ENCODE measurements at regions not wholly inside any gene's neighbourhood (a gene's known extent, or its start where the extent isn't known, plus 50 kb on each side); places are given as distances from the start of the nearest gene placed in this dataset.
"Not testable (repeated sequence)": the region's sequence is repeated elsewhere in the genome, so short reads cannot be mapped to it uniquely, and the experiment has no call there.

DNA sequence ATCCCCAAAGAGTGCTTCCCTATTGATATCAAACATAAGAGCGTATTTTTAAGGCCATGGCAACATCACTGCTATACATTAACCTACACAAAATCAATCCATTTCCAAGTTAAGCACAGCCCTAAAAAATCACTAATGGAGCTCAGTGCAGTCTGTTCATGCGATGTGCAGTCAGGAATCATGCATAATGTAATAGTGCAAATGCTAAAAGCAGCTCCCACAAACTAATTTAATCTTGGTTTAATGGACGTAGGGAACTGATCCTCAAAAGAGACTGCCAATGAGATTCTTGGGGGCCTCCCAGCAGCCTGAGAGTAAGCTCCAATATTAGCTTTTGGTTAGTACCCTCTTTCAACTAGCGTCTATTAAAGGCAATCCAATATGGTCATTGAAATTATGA, 245.9 kb downstream of the TOX3 start:
- TF ChIP-seq, protein P1, sequence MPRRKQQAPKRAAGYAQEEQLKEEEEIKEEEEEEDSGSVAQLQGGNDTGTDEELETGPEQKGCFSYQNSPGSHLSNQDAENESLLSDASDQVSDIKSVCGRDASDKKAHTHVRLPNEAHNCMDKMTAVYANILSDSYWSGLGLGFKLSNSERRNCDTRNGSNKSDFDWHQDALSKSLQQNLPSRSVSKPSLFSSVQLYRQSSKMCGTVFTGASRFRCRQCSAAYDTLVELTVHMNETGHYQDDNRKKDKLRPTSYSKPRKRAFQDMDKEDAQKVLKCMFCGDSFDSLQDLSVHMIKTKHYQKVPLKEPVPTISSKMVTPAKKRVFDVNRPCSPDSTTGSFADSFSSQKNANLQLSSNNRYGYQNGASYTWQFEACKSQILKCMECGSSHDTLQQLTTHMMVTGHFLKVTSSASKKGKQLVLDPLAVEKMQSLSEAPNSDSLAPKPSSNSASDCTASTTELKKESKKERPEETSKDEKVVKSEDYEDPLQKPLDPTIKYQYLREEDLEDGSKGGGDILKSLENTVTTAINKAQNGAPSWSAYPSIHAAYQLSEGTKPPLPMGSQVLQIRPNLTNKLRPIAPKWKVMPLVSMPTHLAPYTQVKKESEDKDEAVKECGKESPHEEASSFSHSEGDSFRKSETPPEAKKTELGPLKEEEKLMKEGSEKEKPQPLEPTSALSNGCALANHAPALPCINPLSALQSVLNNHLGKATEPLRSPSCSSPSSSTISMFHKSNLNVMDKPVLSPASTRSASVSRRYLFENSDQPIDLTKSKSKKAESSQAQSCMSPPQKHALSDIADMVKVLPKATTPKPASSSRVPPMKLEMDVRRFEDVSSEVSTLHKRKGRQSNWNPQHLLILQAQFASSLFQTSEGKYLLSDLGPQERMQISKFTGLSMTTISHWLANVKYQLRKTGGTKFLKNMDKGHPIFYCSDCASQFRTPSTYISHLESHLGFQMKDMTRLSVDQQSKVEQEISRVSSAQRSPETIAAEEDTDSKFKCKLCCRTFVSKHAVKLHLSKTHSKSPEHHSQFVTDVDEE (CRISPR knock-in tag; IDR thresholded peaks at IDR 0.05): no peak
- TF ChIP-seq PPARA (CRISPR knock-in tag; IDR thresholded peaks at IDR 0.05; ENCODE audit: borderline replicate concordance) (no peak), ZFP3 (CRISPR knock-in tag; IDR thresholded peaks at IDR 0.05) (no peak), ARNTL (CRISPR knock-in tag; IDR thresholded peaks at IDR 0.05; ENCODE audit: borderline replicate concordance, low read depth) (no peak), BACH2 (CRISPR knock-in tag; IDR thresholded peaks at IDR 0.05; ENCODE audit: borderline replicate concordance) (no peak), ESRRG (CRISPR knock-in tag; IDR thresholded peaks at IDR 0.05) (no peak), ZNF565 (CRISPR knock-in tag; conservative IDR thresholded peaks at IDR 0.05; ENCODE audit: low read depth) (no peak), ZNF8 (CRISPR knock-in tag; IDR thresholded peaks at IDR 0.05) (no peak), OSR1 (CRISPR knock-in tag; IDR thresholded peaks at IDR 0.05) (no peak), ZNF70 (CRISPR knock-in tag; IDR thresholded peaks at IDR 0.05) (no peak), GLIS3 (CRISPR knock-in tag; IDR thresholded peaks at IDR 0.05) (no peak), TOX (CRISPR knock-in tag; IDR thresholded peaks at IDR 0.05; ENCODE audit: borderline replicate concordance) (no peak), ZFP30 (CRISPR knock-in tag; IDR thresholded peaks at IDR 0.05) (no peak), RARB (CRISPR knock-in tag; IDR thresholded peaks at IDR 0.05) (no peak), CSDC2 (CRISPR knock-in tag; IDR thresholded peaks at IDR 0.05) (no peak), ISL1 (CRISPR knock-in tag; IDR thresholded peaks at IDR 0.05) (no peak)
- TF ChIP-seq, protein P2, sequence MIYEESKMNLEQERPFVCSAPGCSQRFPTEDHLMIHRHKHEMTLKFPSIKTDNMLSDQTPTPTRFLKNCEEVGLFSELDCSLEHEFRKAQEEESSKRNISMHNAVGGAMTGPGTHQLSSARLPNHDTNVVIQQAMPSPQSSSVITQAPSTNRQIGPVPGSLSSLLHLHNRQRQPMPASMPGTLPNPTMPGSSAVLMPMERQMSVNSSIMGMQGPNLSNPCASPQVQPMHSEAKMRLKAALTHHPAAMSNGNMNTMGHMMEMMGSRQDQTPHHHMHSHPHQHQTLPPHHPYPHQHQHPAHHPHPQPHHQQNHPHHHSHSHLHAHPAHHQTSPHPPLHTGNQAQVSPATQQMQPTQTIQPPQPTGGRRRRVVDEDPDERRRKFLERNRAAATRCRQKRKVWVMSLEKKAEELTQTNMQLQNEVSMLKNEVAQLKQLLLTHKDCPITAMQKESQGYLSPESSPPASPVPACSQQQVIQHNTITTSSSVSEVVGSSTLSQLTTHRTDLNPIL (CRISPR knock-in tag; IDR thresholded peaks at IDR 0.05; ENCODE audit: low read depth): no peak
- TF ChIP-seq, protein P3, sequence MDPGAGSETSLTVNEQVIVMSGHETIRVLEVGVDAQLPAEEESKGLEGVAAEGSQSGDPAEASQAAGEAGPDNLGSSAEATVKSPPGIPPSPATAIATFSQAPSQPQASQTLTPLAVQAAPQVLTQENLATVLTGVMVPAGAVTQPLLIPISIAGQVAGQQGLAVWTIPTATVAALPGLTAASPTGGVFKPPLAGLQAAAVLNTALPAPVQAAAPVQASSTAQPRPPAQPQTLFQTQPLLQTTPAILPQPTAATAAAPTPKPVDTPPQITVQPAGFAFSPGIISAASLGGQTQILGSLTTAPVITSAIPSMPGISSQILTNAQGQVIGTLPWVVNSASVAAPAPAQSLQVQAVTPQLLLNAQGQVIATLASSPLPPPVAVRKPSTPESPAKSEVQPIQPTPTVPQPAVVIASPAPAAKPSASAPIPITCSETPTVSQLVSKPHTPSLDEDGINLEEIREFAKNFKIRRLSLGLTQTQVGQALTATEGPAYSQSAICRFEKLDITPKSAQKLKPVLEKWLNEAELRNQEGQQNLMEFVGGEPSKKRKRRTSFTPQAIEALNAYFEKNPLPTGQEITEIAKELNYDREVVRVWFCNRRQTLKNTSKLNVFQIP (CRISPR knock-in tag; IDR thresholded peaks at IDR 0.05; ENCODE audit: borderline replicate concordance, low read depth): no peak
- TF ChIP-seq, protein P4, sequence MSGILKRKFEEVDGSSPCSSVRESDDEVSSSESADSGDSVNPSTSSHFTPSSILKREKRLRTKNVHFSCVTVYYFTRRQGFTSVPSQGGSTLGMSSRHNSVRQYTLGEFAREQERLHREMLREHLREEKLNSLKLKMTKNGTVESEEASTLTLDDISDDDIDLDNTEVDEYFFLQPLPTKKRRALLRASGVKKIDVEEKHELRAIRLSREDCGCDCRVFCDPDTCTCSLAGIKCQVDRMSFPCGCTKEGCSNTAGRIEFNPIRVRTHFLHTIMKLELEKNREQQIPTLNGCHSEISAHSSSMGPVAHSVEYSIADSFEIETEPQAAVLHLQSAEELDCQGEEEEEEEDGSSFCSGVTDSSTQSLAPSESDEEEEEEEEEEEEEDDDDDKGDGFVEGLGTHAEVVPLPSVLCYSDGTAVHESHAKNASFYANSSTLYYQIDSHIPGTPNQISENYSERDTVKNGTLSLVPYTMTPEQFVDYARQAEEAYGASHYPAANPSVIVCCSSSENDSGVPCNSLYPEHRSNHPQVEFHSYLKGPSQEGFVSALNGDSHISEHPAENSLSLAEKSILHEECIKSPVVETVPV (CRISPR knock-in tag; IDR thresholded peaks at IDR 0.05): no peak
- TF ChIP-seq, protein P5, sequence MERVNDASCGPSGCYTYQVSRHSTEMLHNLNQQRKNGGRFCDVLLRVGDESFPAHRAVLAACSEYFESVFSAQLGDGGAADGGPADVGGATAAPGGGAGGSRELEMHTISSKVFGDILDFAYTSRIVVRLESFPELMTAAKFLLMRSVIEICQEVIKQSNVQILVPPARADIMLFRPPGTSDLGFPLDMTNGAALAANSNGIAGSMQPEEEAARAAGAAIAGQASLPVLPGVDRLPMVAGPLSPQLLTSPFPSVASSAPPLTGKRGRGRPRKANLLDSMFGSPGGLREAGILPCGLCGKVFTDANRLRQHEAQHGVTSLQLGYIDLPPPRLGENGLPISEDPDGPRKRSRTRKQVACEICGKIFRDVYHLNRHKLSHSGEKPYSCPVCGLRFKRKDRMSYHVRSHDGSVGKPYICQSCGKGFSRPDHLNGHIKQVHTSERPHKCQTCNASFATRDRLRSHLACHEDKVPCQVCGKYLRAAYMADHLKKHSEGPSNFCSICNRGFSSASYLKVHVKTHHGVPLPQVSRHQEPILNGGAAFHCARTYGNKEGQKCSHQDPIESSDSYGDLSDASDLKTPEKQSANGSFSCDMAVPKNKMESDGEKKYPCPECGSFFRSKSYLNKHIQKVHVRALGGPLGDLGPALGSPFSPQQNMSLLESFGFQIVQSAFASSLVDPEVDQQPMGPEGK (CRISPR knock-in tag; IDR thresholded peaks at IDR 0.05; ENCODE audit: borderline replicate concordance): no peak
- no peak for ATAC-seq

DNA sequence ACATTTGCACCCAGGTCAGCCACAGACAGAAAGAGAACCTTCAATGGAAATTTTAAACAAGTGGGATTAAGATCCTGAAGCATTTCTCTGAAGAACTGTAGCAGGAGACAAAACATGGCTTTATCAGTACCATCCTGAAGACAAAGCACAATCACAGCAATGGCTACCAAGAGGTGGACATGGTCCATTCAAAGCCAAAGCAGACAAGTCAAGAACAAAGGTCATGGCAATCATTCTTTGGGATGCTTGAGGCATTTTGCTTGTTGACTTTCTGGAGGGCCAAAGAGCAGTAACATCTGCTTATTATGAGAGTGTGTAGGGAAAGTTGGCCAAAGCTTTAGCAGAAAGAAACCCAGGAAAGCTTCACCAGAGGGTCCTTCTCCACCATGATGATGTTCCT, 248.2 kb downstream of the TOX3 start:
- TF ChIP-seq ESRRG (CRISPR knock-in tag; IDR thresholded peaks at IDR 0.05) (no peak), GLIS3 (CRISPR knock-in tag; IDR thresholded peaks at IDR 0.05) (no peak), PPARA (CRISPR knock-in tag; IDR thresholded peaks at IDR 0.05; ENCODE audit: borderline replicate concordance) (no peak), RARB (CRISPR knock-in tag; IDR thresholded peaks at IDR 0.05) (no peak), BACH2 (CRISPR knock-in tag; IDR thresholded peaks at IDR 0.05; ENCODE audit: borderline replicate concordance) (no peak), ZNF70 (CRISPR knock-in tag; IDR thresholded peaks at IDR 0.05) (no peak), ZNF565 (CRISPR knock-in tag; conservative IDR thresholded peaks at IDR 0.05; ENCODE audit: low read depth) (no peak), ISL1 (CRISPR knock-in tag; IDR thresholded peaks at IDR 0.05) (no peak), TCF4 (CRISPR knock-in tag; IDR thresholded peaks at IDR 0.05; ENCODE audit: borderline replicate concordance) (no peak)
- TF ChIP-seq, protein P2 (CRISPR knock-in tag; IDR thresholded peaks at IDR 0.05; ENCODE audit: low read depth): no peak
- TF ChIP-seq, protein P5 (CRISPR knock-in tag; IDR thresholded peaks at IDR 0.05; ENCODE audit: borderline replicate concordance): no peak
- no peak for ATAC-seq

DNA sequence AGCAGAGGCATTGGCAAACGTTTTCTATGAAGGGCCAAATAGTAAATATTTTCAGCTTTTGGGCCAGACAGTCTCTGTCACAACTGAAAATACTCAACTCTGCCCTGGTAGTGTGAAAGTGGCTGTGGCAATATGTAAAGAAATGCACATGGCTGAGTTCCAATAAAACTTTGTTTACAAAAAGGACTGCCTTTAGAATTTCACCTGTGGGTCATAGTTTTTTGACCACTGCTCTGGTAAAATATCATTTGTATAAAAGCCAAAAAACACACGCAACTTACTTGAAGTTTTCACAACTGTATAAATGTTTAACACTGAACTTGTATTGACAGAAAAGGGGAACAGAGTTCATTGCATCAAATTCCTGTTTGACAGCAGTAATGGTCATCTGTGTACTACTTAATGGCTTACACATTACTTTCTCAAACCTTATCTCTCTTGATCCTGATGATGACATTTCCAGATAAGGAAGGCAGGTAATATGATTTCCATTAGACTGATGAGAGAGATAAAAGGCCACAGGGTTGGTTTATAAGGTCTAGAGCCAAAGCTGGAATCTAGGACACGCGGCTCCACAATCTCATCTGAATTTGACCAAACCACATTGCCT, 250.1 kb downstream of the TOX3 start:
- not testable (repeated sequence) for ATAC-seq
